Mesenchymal stem cell (in vitro differentiated cells and primary cell): ENCODE measurements at regions not wholly inside any gene's neighbourhood (a gene's known extent, or its start where the extent isn't known, plus 50 kb on each side); places are given as distances from the start of the nearest gene placed in this dataset.

Experiments
- DNase-seq: peaks from one replicate; pipeline ENCODE4 v3.0.0-alpha.2; 2013
- H2AFZ ChIP-seq: one replicate; pipeline ENCODE4 v1.6.1; 2013; ENCODE audit warnings: low read depth, mild to moderate bottlenecking, control low read depth, inconsistent platforms, low read length, moderate library complexity
- H2AK5ac ChIP-seq: 2 replicates; pipeline ENCODE4 v1.6.1; 2013; ENCODE audit warnings: low read length, moderate library complexity, mild to moderate bottlenecking, inconsistent platforms; ENCODE audit not compliant: severe bottlenecking
- H2BK120ac ChIP-seq: one replicate; pipeline ENCODE4 v1.6.1; 2013; ENCODE audit warnings: low read depth, mild to moderate bottlenecking, inconsistent platforms, low read length, moderate library complexity
- H2BK12ac ChIP-seq, 2 experiments: one replicate each; pipeline ENCODE4 v1.6.1; 2013; ENCODE audit warnings: inconsistent platforms in 2 of 2, low read length in 2 of 2, mild to moderate bottlenecking in 2 of 2, moderate library complexity in 2 of 2, control low read depth in 1 of 2
- H2BK15ac ChIP-seq: one replicate; pipeline ENCODE4 v1.6.1; 2013; ENCODE audit warnings: mild to moderate bottlenecking, low read depth, inconsistent platforms; ENCODE audit not compliant: poor library complexity, severe bottlenecking
- H2BK5ac ChIP-seq: 2 replicates; pipeline ENCODE4 v1.6.1; 2013; ENCODE audit warnings: low read depth, mild to moderate bottlenecking, low read length, control low read depth, inconsistent platforms; ENCODE audit not compliant: poor library complexity, severe bottlenecking
- H3K14ac ChIP-seq, 2 experiments: one replicate each; pipeline ENCODE4 v1.6.1; 2013; ENCODE audit warnings: inconsistent platforms in 2 of 2, low read length in 2 of 2, control low read depth in 1 of 2, mild to moderate bottlenecking in 1 of 2, moderate library complexity in 1 of 2
- H3K18ac ChIP-seq, 2 experiments: one replicate each; pipeline ENCODE4 v1.6.1; 2013; ENCODE audit warnings: inconsistent platforms in 2 of 2, low read length in 2 of 2, control low read depth in 1 of 2, low read depth in 1 of 2, mild to moderate bottlenecking in 1 of 2
- H3K23ac ChIP-seq, 2 experiments: one replicate each; pipeline ENCODE4 v1.6.1; 2013; ENCODE audit warnings: inconsistent platforms in 2 of 2, low read length in 2 of 2, mild to moderate bottlenecking in 2 of 2, moderate library complexity in 2 of 2, control low read depth in 1 of 2
- H3K27ac ChIP-seq: 2 replicates; pipeline ENCODE4 v1.5.1; 2013; ENCODE audit warnings: mild to moderate bottlenecking, moderate library complexity, low read length, control low read depth, inconsistent platforms; ENCODE audit not compliant: poor library complexity, severe bottlenecking
- H3K27me3 ChIP-seq, 2 experiments: 2 replicates each; pipeline versions ENCODE4 v1.6.1 to v1.7.0; 2013; ENCODE audit warnings: low read length in 2 of 2, mild to moderate bottlenecking in 2 of 2, moderate library complexity in 2 of 2, control low read depth in 1 of 2, inconsistent platforms in 1 of 2; ENCODE audit not compliant: control insufficient read depth in 1 of 2, insufficient read depth in 1 of 2
- H3K36me3 ChIP-seq, 2 experiments: 2 replicates each; pipeline versions ENCODE4 v1.6.1 to v1.7.0; 2013; ENCODE audit warnings: low read length in 2 of 2, control low read depth in 1 of 2, inconsistent platforms in 1 of 2, low read depth in 1 of 2, mild to moderate bottlenecking in 1 of 2; ENCODE audit not compliant: insufficient read depth in 2 of 2, control insufficient read depth in 1 of 2
- H3K4ac ChIP-seq, 2 experiments: one replicate each; pipeline ENCODE4 v1.6.1; 2013; ENCODE audit warnings: inconsistent platforms in 2 of 2, low read length in 2 of 2, mild to moderate bottlenecking in 2 of 2, moderate library complexity in 2 of 2, control low read depth in 1 of 2, low read depth in 1 of 2
- H3K4me1 ChIP-seq: 2 replicates; pipeline ENCODE4 v1.6.1; 2013; ENCODE audit warnings: low read depth, low read length, control low read depth; ENCODE audit not compliant: control insufficient read depth, insufficient read depth
- H3K4me2 ChIP-seq: 2 replicates; pipeline ENCODE4 v1.6.1; 2013; ENCODE audit warnings: low read length, mild to moderate bottlenecking, inconsistent platforms; ENCODE audit not compliant: poor library complexity, severe bottlenecking
- H3K4me3 ChIP-seq, 2 experiments: 2 replicates each; pipeline versions ENCODE4 v1.5.1 to v1.7.0; 2013; ENCODE audit warnings: low read length in 2 of 2, mild to moderate bottlenecking in 2 of 2, control low read depth in 1 of 2, low read depth in 1 of 2; ENCODE audit not compliant: insufficient read depth in 1 of 2
- H3K79me1 ChIP-seq: replicated peaks from 2 replicates; pipeline ENCODE4 v1.6.1; 2013; ENCODE audit warnings: mild to moderate bottlenecking, control low read depth, low read length, inconsistent platforms; ENCODE audit not compliant: poor library complexity, severe bottlenecking
- H3K9ac ChIP-seq: 2 replicates; pipeline ENCODE4 v1.7.0; 2013; ENCODE audit warnings: mild to moderate bottlenecking, low read length, moderate library complexity
- H3K9me3 ChIP-seq: 2 replicates; pipeline ENCODE4 v1.7.0; 2013; ENCODE audit warnings: mild to moderate bottlenecking, low read length; ENCODE audit not compliant: control insufficient read depth
- H4K8ac ChIP-seq: one replicate; pipeline ENCODE4 v1.6.1; 2013; ENCODE audit warnings: inconsistent platforms, mild to moderate bottlenecking, low read length, moderate library complexity
- H4K91ac ChIP-seq: one replicate; pipeline ENCODE4 v1.6.1; 2013; ENCODE audit warnings: mild to moderate bottlenecking, low read length, inconsistent platforms
- whole genome bisulfite sequencing: methylation state at CpG from one replicate; pipeline ENCODE4 v1.1.7; 2013; ENCODE audit warnings: mixed read lengths; 5-methylcytosine and 5-hydroxymethylcytosine counted together

DNA sequence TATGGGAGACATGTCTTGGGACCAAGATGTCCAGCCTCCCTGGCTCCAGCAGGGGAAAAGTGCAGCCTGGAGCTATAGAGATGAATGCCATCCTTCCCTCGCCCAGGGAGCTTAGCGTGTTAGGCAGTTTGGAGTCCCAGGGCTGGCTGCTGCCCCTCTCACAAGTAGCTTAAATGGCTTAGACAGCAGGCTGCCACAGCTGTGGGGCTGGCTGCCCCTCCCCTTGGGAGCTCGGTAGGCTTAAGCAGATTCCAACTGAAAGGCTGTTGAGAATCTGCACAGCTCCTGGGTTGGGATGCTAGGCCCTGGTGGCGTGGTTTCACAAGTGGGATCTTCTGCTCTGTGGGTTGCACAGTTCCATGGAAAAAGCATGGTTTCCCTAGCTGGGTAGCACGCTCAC lies 940.5 kb upstream of the DDX18 start:
- no peak overlapping the region for H2AFZ ChIP-seq
- no peak overlapping the region for H3K23ac ChIP-seq
- H2BK5ac ChIP-seq, result no peak overlapping the region
- no peaks in the 10 kb centered on the region for H3K36me3 ChIP-seq
- no peak overlapping the region for H4K91ac ChIP-seq
- no peak overlapping the region for H2BK12ac ChIP-seq
- H3K18ac ChIP-seq, result no peak overlapping the region
- no peak overlapping the region for H2AK5ac ChIP-seq
- no peak overlapping the region for H3K4me3 ChIP-seq
- H3K4me2 ChIP-seq, result no peak overlapping the region
- H3K27ac ChIP-seq, result no peak overlapping the region
- H2BK15ac ChIP-seq, result no peak overlapping the region
- DNase-seq, result no peak
- no peaks in the 10 kb centered on the region for H3K27me3 ChIP-seq
- H3K79me1 ChIP-seq, result no peaks in the 10 kb centered on the region
- no peaks in the 10 kb centered on the region for H3K4me1 ChIP-seq
- H4K8ac ChIP-seq, result no peak overlapping the region
- no peak overlapping the region for H3K9ac ChIP-seq
- no peak overlapping the region for H3K14ac ChIP-seq
- 75% methylated on average over 4 of the region's 5 CpGs for WGBS
- no peak overlapping the region for H3K4ac ChIP-seq
- H2BK120ac ChIP-seq, result no peak overlapping the region
- H3K9me3 ChIP-seq, result peaks cover 31% of the 10 kb centered on the region

DNA sequence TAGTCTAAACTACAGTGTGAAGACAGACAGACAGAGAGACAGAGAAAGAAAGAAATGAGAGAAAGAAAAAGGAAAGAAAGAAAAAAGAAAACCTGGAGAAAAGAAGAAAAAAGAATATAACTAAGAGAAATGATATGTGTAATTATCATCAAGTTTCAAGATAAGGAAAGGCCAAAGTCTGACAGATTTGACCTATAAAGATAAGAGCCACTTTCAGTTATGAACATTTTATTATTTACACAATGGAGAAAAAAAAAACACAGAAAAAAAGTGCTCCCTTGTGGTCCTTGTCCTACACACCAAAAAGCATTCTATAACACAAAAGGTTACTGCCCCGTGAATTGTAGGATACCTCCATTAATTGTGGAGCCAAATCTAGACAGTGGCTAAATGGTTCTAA lies 937.2 kb upstream of the DDX18 start:
- no peak overlapping the region for H2AFZ ChIP-seq
- H3K79me1 ChIP-seq, result no peaks in the 10 kb centered on the region
- H3K4me1 ChIP-seq, result no peaks in the 10 kb centered on the region
- H3K9me3 ChIP-seq, result peaks cover 48% of the 10 kb centered on the region
- no peak overlapping the region for H3K4ac ChIP-seq
- DNase-seq, result no peak
- H3K27me3 ChIP-seq, result no peaks in the 10 kb centered on the region
- H3K18ac ChIP-seq, result no peak overlapping the region
- no peak overlapping the region for H3K23ac ChIP-seq
- H3K14ac ChIP-seq, result no peak overlapping the region
- no peak overlapping the region for H4K91ac ChIP-seq
- H3K4me2 ChIP-seq, result no peak overlapping the region
- no peak overlapping the region for H4K8ac ChIP-seq
- H2AK5ac ChIP-seq, result no peak overlapping the region
- H3K27ac ChIP-seq, result no peak overlapping the region
- no peaks in the 10 kb centered on the region for H3K36me3 ChIP-seq
- H2BK5ac ChIP-seq, result no peak overlapping the region
- 90% methylated on average over 1 of the region's 1 CpG for WGBS
- no peak overlapping the region for H3K9ac ChIP-seq
- H2BK15ac ChIP-seq, result no peak overlapping the region
- H3K4me3 ChIP-seq, result no peak overlapping the region
- H2BK12ac ChIP-seq, result no peak overlapping the region
- H2BK120ac ChIP-seq, result no peak overlapping the region

- Histone ChIP-seq H3K23ac (no peak overlapping the region), H3K9ac (no peak overlapping the region), H2BK15ac (no peak overlapping the region), H2AFZ (no peak overlapping the region), H3K36me3 (no peaks in the 10 kb centered on the region), H3K18ac (no peak overlapping the region), H3K4me1 (no peaks in the 10 kb centered on the region), H3K9me3 (peaks cover 48% of the 10 kb centered on the region), H3K14ac (no peak overlapping the region), H3K27me3 (no peaks in the 10 kb centered on the region), H3K4ac (no peak overlapping the region), H3K79me1 (no peaks in the 10 kb centered on the region), H2AK5ac (no peak overlapping the region), H3K4me2 (no peak overlapping the region), H3K27ac (no peak overlapping the region), H4K8ac (no peak overlapping the region), H2BK5ac (no peak overlapping the region), H3K4me3 (no peak overlapping the region), H2BK12ac (no peak overlapping the region), H2BK120ac (no peak overlapping the region), H4K91ac (no peak overlapping the region)
- no peak for DNase-seq
- 87% methylated on average over 2 of the region's 2 CpGs for WGBS
These were observed 936.5 kb upstream of the DDX18 start for GRCh38 chr2:116877944-116878343.

- peaks cover 53% of the 10 kb centered on the region for H3K9me3 ChIP-seq
- H2BK120ac ChIP-seq, result no peak overlapping the region
- no peaks in the 10 kb centered on the region for H3K79me1 ChIP-seq
- no peak overlapping the region for H2BK15ac ChIP-seq
- no peak overlapping the region for H3K4me3 ChIP-seq
- no peak overlapping the region for H3K27ac ChIP-seq
- no peak overlapping the region for H3K9ac ChIP-seq
- H2AK5ac ChIP-seq, result no peak overlapping the region
- no peaks in the 10 kb centered on the region for H3K36me3 ChIP-seq
- no peak overlapping the region for H4K91ac ChIP-seq
- no peak overlapping the region for H3K18ac ChIP-seq
- H2BK5ac ChIP-seq, result no peak overlapping the region
- H3K4me2 ChIP-seq, result no peak overlapping the region
- H3K23ac ChIP-seq, result no peak overlapping the region
- DNase-seq, result no peak
- no peaks in the 10 kb centered on the region for H3K4me1 ChIP-seq
- H3K27me3 ChIP-seq, result no peaks in the 10 kb centered on the region
- H3K4ac ChIP-seq, result no peak overlapping the region
- H2AFZ ChIP-seq, result no peak overlapping the region
- no peak overlapping the region for H2BK12ac ChIP-seq
- 64% methylated on average over 2 of the region's 2 CpGs for WGBS
- no peak overlapping the region for H4K8ac ChIP-seq
- no peak overlapping the region for H3K14ac ChIP-seq
These were observed 934.8 kb upstream of the DDX18 start for GRCh38 chr2:116879650-116880160.
